SK-N-SH (cell line): ENCODE measurements at regions not wholly inside any gene's neighbourhood (a gene's known extent, or its start where the extent isn't known, plus 50 kb on each side); places are given as distances from the start of the nearest gene placed in this dataset.

Experiments used
- CTCF ChIA-PET: fragments of 300-600, 350-600 bp; formaldehyde crosslinking; extraction: SDS; loops from one replicate; lab custom pipeline; 2021; lab: Yijun Ruan, JAX
- POLR2A ChIA-PET: fragments of 350-600 bp; sonication (Branson Sonifier 250); formaldehyde crosslinking; extraction: SDS; loops from one replicate; lab custom pipeline; 2020; ENCODE audit warnings: antibody characterized with exemption, inconsistent platforms; lab: Yijun Ruan, JAX
- DNase-seq: peaks from one replicate; pipeline ENCODE4 v3.0.0; 2012
- H2AFZ ChIP-seq: fragments of 200-600 bp; sonication (generic); 2 replicates; pipeline ENCODE4 v1.8.1; 2016; ENCODE audit warnings: antibody characterized with exemption, mild to moderate bottlenecking, low read depth
- H3F3A ChIP-seq: fragments of 200-600 bp; sonication (generic); replicated peaks from 2 replicates; pipeline ENCODE3; 2016; ENCODE audit warnings: antibody characterized with exemption, mild to moderate bottlenecking; ENCODE audit not compliant: insufficient read depth
- H3K27ac ChIP-seq, 2 experiments: fragments of 200-500 bp in 1 of 2; fragments of 200-600 bp in 1 of 2; sonication (Bioruptor generic) in 1 of 2; sonication (generic), shearing (Covaris generic) in 1 of 2; 2 replicates each; pipeline versions ENCODE4 v1.5.1 to v1.6.1; 2014 to 2016; ENCODE audit warnings: low read depth in 2 of 2, inconsistent platforms in 1 of 2, low read length in 1 of 2, mild to moderate bottlenecking in 1 of 2, mixed read lengths in 1 of 2
- H3K27me3 ChIP-seq: fragments of 200-600 bp; sonication (generic), shearing (Covaris generic); 2 replicates; pipeline ENCODE4 v1.6.1; 2016; ENCODE audit warnings: mixed run types; ENCODE audit not compliant: insufficient read depth
- H3K36me3 ChIP-seq, 2 experiments: fragments of 200-500 bp in 1 of 2; fragments of 200-600 bp in 1 of 2; sonication (Bioruptor generic) in 1 of 2; sonication (generic) in 1 of 2; replicated peaks in 1 of 2; 2 replicates each; pipeline versions ENCODE3 to v1.5.1; 2014 to 2016; ENCODE audit warnings: low read length in 1 of 2, mild to moderate bottlenecking in 1 of 2; ENCODE audit not compliant: insufficient read depth in 2 of 2, control insufficient read depth in 1 of 2
- H3K4me1 ChIP-seq, 2 experiments: fragments of 200-500 bp in 1 of 2; fragments of 200-600 bp in 1 of 2; sonication (Bioruptor generic) in 1 of 2; sonication (generic), shearing (Covaris generic) in 1 of 2; 2 replicates each; pipeline versions ENCODE4 v1.5.1 to v1.6.1; 2014 to 2016; ENCODE audit warnings: low read depth in 1 of 2, low read length in 1 of 2, mixed run types in 1 of 2; ENCODE audit not compliant: insufficient read depth in 2 of 2, control insufficient read depth in 1 of 2
- H3K4me2 ChIP-seq: fragments of 200-600 bp; sonication (generic), shearing (Covaris generic); 2 replicates; pipeline ENCODE4 v1.6.1; 2017; ENCODE audit warnings: mixed run types
- H3K4me3 ChIP-seq, 2 experiments: fragments of 200-500 bp in 1 of 2; fragments of 200-600 bp in 1 of 2; sonication (Bioruptor generic) in 1 of 2; sonication (generic), shearing (Covaris generic) in 1 of 2; 2 replicates each; pipeline versions ENCODE4 v1.5.1 to v1.8.1; 2014 to 2016; ENCODE audit warnings: low read depth in 2 of 2, inconsistent platforms in 1 of 2, low read length in 1 of 2, mild to moderate bottlenecking in 1 of 2, mixed read lengths in 1 of 2, moderate library complexity in 1 of 2
- H3K79me2 ChIP-seq: fragments of 200-600 bp; sonication (generic); 2 replicates; pipeline ENCODE4 v1.8.1; 2017; ENCODE audit warnings: mild to moderate bottlenecking; ENCODE audit not compliant: insufficient read depth
- H3K9ac ChIP-seq: fragments of 200-600 bp; sonication (generic); 2 replicates; pipeline ENCODE4 v1.6.1; 2017; ENCODE audit warnings: mixed run types
- H3K9me2 ChIP-seq: fragments of 200-600 bp; sonication (generic); 2 replicates; pipeline ENCODE4 v1.6.1; 2017; ENCODE audit warnings: mixed run types
- H3K9me3 ChIP-seq: fragments of 200-600 bp; sonication (generic); 2 replicates; pipeline ENCODE4 v1.6.1; 2017; ENCODE audit warnings: mixed run types, mild to moderate bottlenecking, moderate library complexity
- H4K20me1 ChIP-seq: fragments of 200-600 bp; sonication (generic); 2 replicates; pipeline ENCODE4 v1.6.1; 2017; ENCODE audit warnings: mild to moderate bottlenecking, mixed run types; ENCODE audit not compliant: insufficient read depth
- CHD2 ChIP-seq: fragments of 150-350 bp; IDR thresholded peaks from 2 replicates; pipeline ENCODE4 v1.6.1; 2018; ENCODE audit warnings: low read length; ENCODE audit not compliant: partially characterized antibody
- CTCF ChIP-seq: fragments of 200-600 bp; sonication (generic); IDR thresholded peaks from 2 replicates; pipeline ENCODE4 v1.6.1; 2017; ENCODE audit warnings: antibody characterized with exemption, mild to moderate bottlenecking, moderate library complexity
- FOXJ3 ChIP-seq: sonication (generic); formaldehyde crosslinking; IDR thresholded peaks from 2 replicates; pipeline ENCODE4 v1.5.1; 2020; ENCODE audit warnings: mild to moderate bottlenecking, missing genetic modification reagents
- GABPA ChIP-seq: IDR thresholded peaks from 2 replicates; pipeline ENCODE4 v1.4.0; 2012; ENCODE audit warnings: low read depth, mild to moderate bottlenecking
- GATA2 ChIP-seq: sonication (generic); formaldehyde crosslinking; IDR thresholded peaks from 2 replicates; pipeline ENCODE4 v1.5.0; 2020; ENCODE audit warnings: mild to moderate bottlenecking, missing genetic modification reagents
- IRF3 ChIP-seq: fragments of 150-350 bp; IDR thresholded peaks from 2 replicates; pipeline ENCODE4 v1.6.1; 2016; ENCODE audit warnings: mild to moderate bottlenecking, low read depth, low read length
- MXI1 ChIP-seq: IDR thresholded peaks from 2 replicates; pipeline ENCODE4 v1.6.1; 2012; ENCODE audit warnings: mild to moderate bottlenecking, low read depth, low read length, improper control_type of control experiment
- PBX3 ChIP-seq: IDR thresholded peaks from 2 replicates; pipeline ENCODE4; 2012
- POLR2AphosphoS5 ChIP-seq: IDR thresholded peaks from 2 replicates; pipeline ENCODE4 v1.6.1; 2012; ENCODE audit warnings: low read depth, low read length
- RAD21 ChIP-seq: IDR thresholded peaks from 2 replicates; pipeline ENCODE4 v1.6.1; 2012; ENCODE audit warnings: mild to moderate bottlenecking, low read length
- SMC3 ChIP-seq: IDR thresholded peaks from 2 replicates; pipeline ENCODE4 v1.6.1; 2012; ENCODE audit warnings: low read depth, low read length, improper control_type of control experiment
- USF1 ChIP-seq: IDR thresholded peaks from 2 replicates; pipeline ENCODE4 v1.4.0; 2012; ENCODE audit warnings: low read depth, borderline replicate concordance
- WGBS: methylation state at CpG from one replicate; pipeline ENCODE4 v1.1.6; 2017; ENCODE audit warnings: low lambda C conversion rate; 5-methylcytosine and 5-hydroxymethylcytosine counted together

- no peak for TF ChIP-seq USF1
- no peak for TF ChIP-seq RAD21
- no peak for TF ChIP-seq MXI1
- no peak for TF ChIP-seq POLR2AphosphoS5
- no peak for TF ChIP-seq SMC3
These were observed 281.7 kb upstream of the MC4R start (continued) for GRCh38 chr18:60654298-60654697.

GRCh38 chr18:60656553-60656952, 284.0 kb upstream of the MC4R start:
- H3K4me3 ChIP-seq: no peak overlapping the region
- no peaks in the 10 kb centered on the region for H3K27me3 ChIP-seq
- no peak for TF ChIP-seq IRF3
- TF ChIP-seq FOXJ3: no peak
- TF ChIP-seq PBX3: no peak
- no peak for TF ChIP-seq POLR2AphosphoS5
- no peak for TF ChIP-seq GABPA
- no peak for TF ChIP-seq GATA2 (CRISPR knock-in tag)
- TF ChIP-seq CHD2: no peak
- no peak for TF ChIP-seq CTCF
- TF ChIP-seq, all 33 proteins: peak for 0
- Histone ChIP-seq H3F3A (no peaks in the 10 kb centered on the region), H3K27ac (no peak overlapping the region), H3K79me2 (no peaks in the 10 kb centered on the region), H3K4me2 (no peak overlapping the region), H4K20me1 (no peaks in the 10 kb centered on the region), H3K9ac (no peak overlapping the region), H3K9me3 (no peaks in the 10 kb centered on the region), H3K36me3 (no peaks in the 10 kb centered on the region), H3K9me2 (no peaks in the 10 kb centered on the region), H3K4me1 (no peaks in the 10 kb centered on the region), H2AFZ (no peak overlapping the region)
- no peak for DNase-seq
- WGBS: 37% methylated on average over 4 of the region's 4 CpGs
- POLR2A ChIA-PET: no interaction called here
- CTCF ChIA-PET: no interaction called here
